ENCODE measurements at regions not wholly inside any gene's neighbourhood (a gene's known extent, or its start where the extent isn't known, plus 50 kb on each side); places are given as distances from the start of the nearest gene placed in this dataset.

GRCh38 chr17:79548116-79548515, 62.7 kb downstream of the RBFOX3 start:
- TF ChIP-seq EZH2phosphoT487 (IDR thresholded peaks at IDR 0.05; ENCODE audit: borderline replicate concordance) (no peak), CTCF (conservative IDR thresholded peaks at IDR 0.05; ENCODE audit: low read length) (no peak)
